ENCODE measurements at regions not wholly inside any gene's neighbourhood (a gene's known extent, or its start where the extent isn't known, plus 50 kb on each side); places are given as distances from the start of the nearest gene placed in this dataset.

DNA sequence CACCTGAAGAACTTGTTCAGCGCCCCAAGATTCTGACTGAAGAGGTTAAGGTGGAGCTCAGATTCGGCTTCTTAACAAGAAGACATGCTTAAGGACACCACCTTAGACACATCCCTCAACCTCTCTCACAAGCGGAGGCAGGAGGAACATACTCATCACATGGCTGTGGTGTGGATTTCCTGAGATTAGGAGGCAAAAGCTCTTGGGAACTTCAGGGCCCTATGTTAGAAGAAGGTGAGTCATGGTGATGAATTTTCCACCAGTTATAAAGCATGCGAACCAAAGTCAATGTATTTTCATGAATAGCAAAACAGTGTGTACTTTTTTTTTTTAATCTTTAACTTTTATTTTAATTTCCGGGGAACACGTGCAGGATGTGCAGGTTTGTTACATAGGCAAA is 212.2 kb upstream of the SUCLG2 start:
- TF ChIP-seq POLR2A (IDR thresholded peaks at IDR 0.05) = no peak
- TF ChIP-seq, protein P1, sequence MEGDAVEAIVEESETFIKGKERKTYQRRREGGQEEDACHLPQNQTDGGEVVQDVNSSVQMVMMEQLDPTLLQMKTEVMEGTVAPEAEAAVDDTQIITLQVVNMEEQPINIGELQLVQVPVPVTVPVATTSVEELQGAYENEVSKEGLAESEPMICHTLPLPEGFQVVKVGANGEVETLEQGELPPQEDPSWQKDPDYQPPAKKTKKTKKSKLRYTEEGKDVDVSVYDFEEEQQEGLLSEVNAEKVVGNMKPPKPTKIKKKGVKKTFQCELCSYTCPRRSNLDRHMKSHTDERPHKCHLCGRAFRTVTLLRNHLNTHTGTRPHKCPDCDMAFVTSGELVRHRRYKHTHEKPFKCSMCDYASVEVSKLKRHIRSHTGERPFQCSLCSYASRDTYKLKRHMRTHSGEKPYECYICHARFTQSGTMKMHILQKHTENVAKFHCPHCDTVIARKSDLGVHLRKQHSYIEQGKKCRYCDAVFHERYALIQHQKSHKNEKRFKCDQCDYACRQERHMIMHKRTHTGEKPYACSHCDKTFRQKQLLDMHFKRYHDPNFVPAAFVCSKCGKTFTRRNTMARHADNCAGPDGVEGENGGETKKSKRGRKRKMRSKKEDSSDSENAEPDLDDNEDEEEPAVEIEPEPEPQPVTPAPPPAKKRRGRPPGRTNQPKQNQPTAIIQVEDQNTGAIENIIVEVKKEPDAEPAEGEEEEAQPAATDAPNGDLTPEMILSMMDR (IDR thresholded peaks at IDR 0.05 in 8 of 11, conservative IDR thresholded peaks at IDR 0.05 in 3 of 11) = no peak
- TF ChIP-seq POLR2AphosphoS5 (IDR thresholded peaks at IDR 0.05) = no peak
